SK-N-SH (cell line): ENCODE measurements at regions not wholly inside any gene's neighbourhood (a gene's known extent, or its start where the extent isn't known, plus 50 kb on each side); places are given as distances from the start of the nearest gene placed in this dataset.
"Not testable (repeated sequence)": the region's sequence is repeated elsewhere in the genome, so short reads cannot be mapped to it uniquely, and the experiment has no call there.

ENCODE experiments used
- CTCF ChIA-PET: fragments of 300-600, 350-600 bp; formaldehyde crosslinking; extraction: SDS; loops from one replicate; lab custom pipeline; 2021; lab: Yijun Ruan, JAX
- POLR2A ChIA-PET: fragments of 350-600 bp; sonication (Branson Sonifier 250); formaldehyde crosslinking; extraction: SDS; loops from one replicate; lab custom pipeline; 2020; ENCODE audit warnings: antibody characterized with exemption, inconsistent platforms; lab: Yijun Ruan, JAX
- DNase-seq: peaks from one replicate; pipeline ENCODE4 v3.0.0; 2012
- H2AFZ ChIP-seq: fragments of 200-600 bp; sonication (generic); 2 replicates; pipeline ENCODE4 v1.8.1; 2016; ENCODE audit warnings: antibody characterized with exemption, mild to moderate bottlenecking, low read depth
- H3F3A ChIP-seq: fragments of 200-600 bp; sonication (generic); replicated peaks from 2 replicates; pipeline ENCODE3; 2016; ENCODE audit warnings: antibody characterized with exemption, mild to moderate bottlenecking; ENCODE audit not compliant: insufficient read depth
- H3K27ac ChIP-seq, 2 experiments: fragments of 200-500 bp in 1 of 2; fragments of 200-600 bp in 1 of 2; sonication (Bioruptor generic) in 1 of 2; sonication (generic), shearing (Covaris generic) in 1 of 2; 2 replicates each; pipeline versions ENCODE4 v1.5.1 to v1.6.1; 2014 to 2016; ENCODE audit warnings: low read depth in 2 of 2, inconsistent platforms in 1 of 2, low read length in 1 of 2, mild to moderate bottlenecking in 1 of 2, mixed read lengths in 1 of 2
- H3K27me3 ChIP-seq: fragments of 200-600 bp; sonication (generic), shearing (Covaris generic); 2 replicates; pipeline ENCODE4 v1.6.1; 2016; ENCODE audit warnings: mixed run types; ENCODE audit not compliant: insufficient read depth
- H3K36me3 ChIP-seq, 2 experiments: fragments of 200-500 bp in 1 of 2; fragments of 200-600 bp in 1 of 2; sonication (Bioruptor generic) in 1 of 2; sonication (generic) in 1 of 2; replicated peaks in 1 of 2; 2 replicates each; pipeline versions ENCODE3 to v1.5.1; 2014 to 2016; ENCODE audit warnings: low read length in 1 of 2, mild to moderate bottlenecking in 1 of 2; ENCODE audit not compliant: insufficient read depth in 2 of 2, control insufficient read depth in 1 of 2
- H3K4me1 ChIP-seq, 2 experiments: fragments of 200-500 bp in 1 of 2; fragments of 200-600 bp in 1 of 2; sonication (Bioruptor generic) in 1 of 2; sonication (generic), shearing (Covaris generic) in 1 of 2; 2 replicates each; pipeline versions ENCODE4 v1.5.1 to v1.6.1; 2014 to 2016; ENCODE audit warnings: low read depth in 1 of 2, low read length in 1 of 2, mixed run types in 1 of 2; ENCODE audit not compliant: insufficient read depth in 2 of 2, control insufficient read depth in 1 of 2
- H3K4me2 ChIP-seq: fragments of 200-600 bp; sonication (generic), shearing (Covaris generic); 2 replicates; pipeline ENCODE4 v1.6.1; 2017; ENCODE audit warnings: mixed run types
- H3K4me3 ChIP-seq, 2 experiments: fragments of 200-500 bp in 1 of 2; fragments of 200-600 bp in 1 of 2; sonication (Bioruptor generic) in 1 of 2; sonication (generic), shearing (Covaris generic) in 1 of 2; 2 replicates each; pipeline versions ENCODE4 v1.5.1 to v1.8.1; 2014 to 2016; ENCODE audit warnings: low read depth in 2 of 2, inconsistent platforms in 1 of 2, low read length in 1 of 2, mild to moderate bottlenecking in 1 of 2, mixed read lengths in 1 of 2, moderate library complexity in 1 of 2
- H3K79me2 ChIP-seq: fragments of 200-600 bp; sonication (generic); 2 replicates; pipeline ENCODE4 v1.8.1; 2017; ENCODE audit warnings: mild to moderate bottlenecking; ENCODE audit not compliant: insufficient read depth
- H3K9ac ChIP-seq: fragments of 200-600 bp; sonication (generic); 2 replicates; pipeline ENCODE4 v1.6.1; 2017; ENCODE audit warnings: mixed run types
- H3K9me2 ChIP-seq: fragments of 200-600 bp; sonication (generic); 2 replicates; pipeline ENCODE4 v1.6.1; 2017; ENCODE audit warnings: mixed run types
- H3K9me3 ChIP-seq: fragments of 200-600 bp; sonication (generic); 2 replicates; pipeline ENCODE4 v1.6.1; 2017; ENCODE audit warnings: mixed run types, mild to moderate bottlenecking, moderate library complexity
- H4K20me1 ChIP-seq: fragments of 200-600 bp; sonication (generic); 2 replicates; pipeline ENCODE4 v1.6.1; 2017; ENCODE audit warnings: mild to moderate bottlenecking, mixed run types; ENCODE audit not compliant: insufficient read depth
- EP300 ChIP-seq, 2 experiments: IDR thresholded peaks; 2 replicates each; pipeline versions ENCODE4 v1.4.0 to v1.6.1; 2012; ENCODE audit warnings: borderline replicate concordance in 1 of 2, low read depth in 1 of 2, low read length in 1 of 2
- FOSL2 ChIP-seq: IDR thresholded peaks from 2 replicates; pipeline ENCODE4 v1.4.0; 2012; ENCODE audit warnings: low read depth, mild to moderate bottlenecking, moderate library complexity, borderline replicate concordance
- FOXM1 ChIP-seq: IDR thresholded peaks from 2 replicates; pipeline ENCODE4 v1.4.0; 2012; ENCODE audit warnings: low read depth, mild to moderate bottlenecking
- GATA2 ChIP-seq: sonication (generic); formaldehyde crosslinking; IDR thresholded peaks from 2 replicates; pipeline ENCODE4 v1.5.0; 2020; ENCODE audit warnings: mild to moderate bottlenecking, missing genetic modification reagents
- MEF2A ChIP-seq: IDR thresholded peaks from 2 replicates; pipeline ENCODE4 v1.4.0; 2012; ENCODE audit warnings: low read depth, borderline replicate concordance
- NRF1 ChIP-seq: IDR thresholded peaks from 2 replicates; pipeline ENCODE4 v1.6.1; 2012; ENCODE audit warnings: low read depth, mild to moderate bottlenecking, low read length
- RAD21 ChIP-seq: IDR thresholded peaks from 2 replicates; pipeline ENCODE4 v1.6.1; 2012; ENCODE audit warnings: mild to moderate bottlenecking, low read length
- RCOR1 ChIP-seq: fragments of 150-350 bp; IDR thresholded peaks from 2 replicates; pipeline ENCODE4 v1.6.1; 2017; ENCODE audit warnings: antibody characterized with exemption, low read length
- SMC3 ChIP-seq: IDR thresholded peaks from 2 replicates; pipeline ENCODE4 v1.6.1; 2012; ENCODE audit warnings: low read depth, low read length, improper control_type of control experiment
- WGBS: methylation state at CpG from one replicate; pipeline ENCODE4 v1.1.6; 2017; ENCODE audit warnings: low lambda C conversion rate; 5-methylcytosine and 5-hydroxymethylcytosine counted together
- TF ChIP-seq, protein P1 (sequence below): IDR thresholded peaks from 2 replicates; pipeline ENCODE4 v1.4.0; 2012; ENCODE audit warnings: low read depth

DNA sequence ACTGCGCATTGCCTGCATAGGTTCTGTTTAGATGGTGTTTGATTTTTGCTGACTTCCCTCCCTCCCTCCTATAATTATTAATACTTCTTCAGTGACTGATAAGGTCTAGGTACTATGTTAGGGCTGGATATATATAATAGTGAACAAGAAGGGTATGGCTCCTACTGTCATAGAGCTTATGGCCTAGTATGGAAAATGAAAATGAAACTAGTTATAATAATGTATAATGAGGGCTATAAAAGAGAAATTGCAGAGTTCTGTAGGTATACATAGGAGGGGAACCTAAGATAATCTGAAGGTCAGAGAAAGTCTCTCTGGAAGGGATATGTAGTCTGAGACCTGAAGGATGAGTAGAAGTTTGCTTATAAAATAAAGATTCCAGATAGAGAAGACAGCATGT, 102.1 kb downstream of the DCK start:
- no peaks in the 10 kb centered on the region for H3K36me3 ChIP-seq
- no peaks in the 10 kb centered on the region for H3K9me3 ChIP-seq
- DNase-seq = no peak
- H3K4me2 ChIP-seq = peak overlapping the region; percentile 30; the same call in 1 of the 2 replicates
- CTCF ChIA-PET = no interaction called here
- H3K27ac ChIP-seq = no peak overlapping the region
- peak overlapping the region; percentile 69; the same call in 1 of the 2 replicates for H2AFZ ChIP-seq
- H3K4me3 ChIP-seq = no peak overlapping the region; a peak in 1 of 4 replicates
- H3K9me2 ChIP-seq = no peaks in the 10 kb centered on the region
- no peaks in the 10 kb centered on the region for H4K20me1 ChIP-seq
- POLR2A ChIA-PET = no interaction called here
- no peaks in the 10 kb centered on the region for H3F3A ChIP-seq
- H3K27me3 ChIP-seq = no peaks in the 10 kb centered on the region
- no peak overlapping the region for H3K9ac ChIP-seq
- no peak for TF ChIP-seq FOSL2
- H3K79me2 ChIP-seq = no peaks in the 10 kb centered on the region
- 89% methylated on average over 1 of the region's 1 CpG for WGBS
- H3K4me1 ChIP-seq = no peaks in the 10 kb centered on the region

DNA sequence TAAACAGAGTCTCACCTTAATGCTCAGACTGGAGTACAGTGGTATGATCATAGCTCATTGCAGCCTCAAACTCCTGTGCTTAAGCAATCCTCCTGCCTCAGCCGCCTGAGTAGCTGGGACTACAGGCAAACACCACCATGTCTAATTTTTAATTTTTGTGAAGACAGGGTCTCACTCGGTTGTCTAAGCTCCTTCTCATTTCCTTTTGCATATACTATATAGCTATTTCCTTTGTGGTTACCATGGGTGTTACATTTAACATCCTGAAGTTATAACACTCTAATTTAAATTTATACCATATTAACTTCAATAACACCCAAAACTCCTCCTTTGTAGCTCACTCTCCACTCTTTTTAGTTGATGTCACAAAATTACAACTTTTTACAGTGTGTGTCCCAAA, 114.3 kb downstream of the DCK start:
- Histone ChIP-seq H3K9ac (no peak overlapping the region), H3K36me3 (no peaks in the 10 kb centered on the region), H2AFZ (no peak overlapping the region)
- no peak for DNase-seq
- 53% methylated on average over 2 of the region's 2 CpGs for WGBS
- no peak for TF ChIP-seq RCOR1
- TF ChIP-seq, protein P1, sequence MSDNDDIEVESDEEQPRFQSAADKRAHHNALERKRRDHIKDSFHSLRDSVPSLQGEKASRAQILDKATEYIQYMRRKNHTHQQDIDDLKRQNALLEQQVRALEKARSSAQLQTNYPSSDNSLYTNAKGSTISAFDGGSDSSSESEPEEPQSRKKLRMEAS = no peak
- TF ChIP-seq RAD21 = no peak
- TF ChIP-seq, all 33 proteins: peak for 0
- CTCF ChIA-PET = no interaction called here
- no peaks in the 10 kb centered on the region for H3F3A ChIP-seq
- POLR2A ChIA-PET = no interaction called here
- H3K9me2 ChIP-seq = no peaks in the 10 kb centered on the region
- no peaks in the 10 kb centered on the region for H3K4me1 ChIP-seq
- no peaks in the 10 kb centered on the region for H3K79me2 ChIP-seq
- no peak overlapping the region for H3K4me2 ChIP-seq
- H3K4me3 ChIP-seq = no peak overlapping the region
- no peaks in the 10 kb centered on the region for H3K9me3 ChIP-seq
- no peaks in the 10 kb centered on the region for H3K27me3 ChIP-seq
- no peak overlapping the region for H3K27ac ChIP-seq
- H4K20me1 ChIP-seq = no peaks in the 10 kb centered on the region

DNA sequence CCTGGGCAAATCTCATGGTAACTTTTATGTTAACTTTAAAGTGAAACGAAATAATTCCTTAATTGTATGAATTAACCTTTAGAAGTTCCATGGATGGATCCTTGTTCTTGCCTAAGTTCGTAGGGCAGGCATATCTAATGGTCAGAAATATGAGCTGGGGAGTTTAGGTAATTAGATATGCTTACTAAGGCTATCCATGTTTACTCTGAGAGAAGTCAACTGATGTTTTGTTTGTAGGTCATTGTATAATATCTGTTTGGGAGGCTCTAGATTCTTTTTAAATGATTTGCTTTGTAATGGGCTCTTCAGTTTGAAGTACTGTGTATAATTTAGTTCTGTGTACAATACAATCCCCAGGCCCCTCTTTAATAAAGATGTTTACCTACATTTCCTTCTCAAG, 117.0 kb downstream of the DCK start:
- H2AFZ ChIP-seq = no peak overlapping the region
- no peak overlapping the region for H3K27ac ChIP-seq
- no peak for TF ChIP-seq GATA2 (CRISPR knock-in tag)
- TF ChIP-seq FOXM1 = no peak
- no peak for TF ChIP-seq MEF2A
- no peak for TF ChIP-seq NRF1
- no peak for TF ChIP-seq SMC3
- TF ChIP-seq EP300 (IDR thresholded peaks at IDR 0.05; ENCODE audit: borderline replicate concordance in 1 of 2, low read depth in 1 of 2, low read length in 1 of 2) = no peak
- H3K9me3 ChIP-seq = no peaks in the 10 kb centered on the region
- no peaks in the 10 kb centered on the region for H3K79me2 ChIP-seq
- 5% methylated on average over 2 of the region's 2 CpGs for WGBS
- no peak overlapping the region for H3K4me3 ChIP-seq
- H3K4me1 ChIP-seq = no peaks in the 10 kb centered on the region
- CTCF ChIA-PET = no interaction called here
- H3K9ac ChIP-seq = no peak overlapping the region
- no peak for DNase-seq
- POLR2A ChIA-PET = no interaction called here
- no peaks in the 10 kb centered on the region for H3K27me3 ChIP-seq
- H3K36me3 ChIP-seq = no peaks in the 10 kb centered on the region
- H3K4me2 ChIP-seq = no peak overlapping the region
- no peaks in the 10 kb centered on the region for H3K9me2 ChIP-seq
- H3F3A ChIP-seq = no peaks in the 10 kb centered on the region
- H4K20me1 ChIP-seq = no peaks in the 10 kb centered on the region

DNA sequence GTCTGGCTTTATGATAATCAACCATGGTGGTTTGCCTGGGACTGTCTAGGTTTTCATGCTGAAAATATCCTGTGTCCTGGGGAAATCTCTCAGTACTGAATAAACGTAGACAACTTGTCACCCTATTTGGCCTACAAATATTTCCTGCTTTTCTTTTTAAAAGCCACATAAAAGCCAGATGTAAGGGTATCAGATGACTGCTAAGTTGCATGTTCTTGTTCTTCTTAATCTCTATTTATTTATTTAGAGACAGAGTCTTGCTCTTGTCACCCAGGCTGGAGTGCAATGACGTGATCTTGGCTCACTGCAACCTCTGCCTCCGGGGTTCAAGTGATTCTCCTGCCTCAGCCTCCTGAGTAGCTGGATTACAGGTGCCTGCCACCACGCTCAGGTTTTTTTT, 117.7 kb downstream of the DCK start:
- H3K27me3 ChIP-seq, H3K4me3 ChIP-seq, H2AFZ ChIP-seq, H4K20me1 ChIP-seq, H3K27ac ChIP-seq, H3K79me2 ChIP-seq, H3K4me2 ChIP-seq, CTCF ChIA-PET, H3K9me2 ChIP-seq, H3K36me3 ChIP-seq, POLR2A ChIA-PET, H3F3A ChIP-seq, DNase-seq, H3K9ac ChIP-seq, H3K9me3 ChIP-seq, H3K4me1 ChIP-seq: not testable (repeated sequence)
- 13% methylated on average over 4 of the region's 4 CpGs for WGBS
